HCT116 (cell line): ENCODE measurements at regions not wholly inside any gene's neighbourhood (a gene's known extent, or its start where the extent isn't known, plus 50 kb on each side); places are given as distances from the start of the nearest gene placed in this dataset.

ENCODE experiments used
- CTCF ChIP-seq, 3 experiments: fragments of 200-600 bp in 1 of 3; sonication (generic) in 1 of 3; IDR thresholded peaks in 2 of 3; conservative IDR thresholded peaks in 1 of 3; 2 replicates each; pipeline ENCODE4 v1.5.1; 2012 to 2017; ENCODE audit warnings: low read depth in 2 of 3, low read length in 2 of 3, antibody characterized with exemption in 1 of 3, borderline replicate concordance in 1 of 3, control low read depth in 1 of 3, mild to moderate bottlenecking in 1 of 3, mixed read lengths in 1 of 3, mixed run types in 1 of 3, moderate library complexity in 1 of 3; ENCODE audit not compliant: insufficient read depth in 1 of 3
- POLR2AphosphoS5 ChIP-seq: IDR thresholded peaks from 2 replicates; pipeline ENCODE4 v1.6.1; 2011; ENCODE audit warnings: mild to moderate bottlenecking, low read depth, low read length, moderate library complexity
- RAD21 ChIP-seq: IDR thresholded peaks from 2 replicates; pipeline ENCODE4 v1.6.1; 2012; ENCODE audit warnings: low read depth, mild to moderate bottlenecking
- SP1 ChIP-seq: IDR thresholded peaks from 2 replicates; pipeline ENCODE4 v1.6.1; 2012; ENCODE audit warnings: low read depth

DNA sequence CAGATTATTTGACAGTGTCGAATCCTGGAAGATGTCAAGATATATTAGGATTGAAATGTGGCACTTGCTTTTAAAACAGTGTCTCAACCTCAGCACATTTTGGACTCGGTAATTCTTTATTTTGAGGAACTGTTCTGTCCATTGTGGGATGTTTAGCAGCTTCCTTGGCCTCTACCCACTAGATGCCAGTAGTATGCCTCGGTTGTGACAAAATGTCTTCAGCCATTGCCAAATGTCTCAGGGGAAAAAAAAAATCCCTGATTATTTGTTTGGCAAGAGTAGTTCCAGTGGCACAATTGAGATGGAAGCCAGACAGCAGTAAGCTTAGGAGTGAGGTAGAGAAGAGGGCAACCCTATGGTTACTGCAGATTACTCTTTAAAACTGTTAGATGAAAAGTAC is 694.5 kb upstream of the RIOK2 start:
- no peak for TF ChIP-seq CTCF (IDR thresholded peaks at IDR 0.05 in 2 of 3, conservative IDR thresholded peaks at IDR 0.05 in 1 of 3; ENCODE audit: borderline replicate concordance in 1 of 3, insufficient read depth in 1 of 3, low read depth in 2 of 3, low read length in 2 of 3)
- no peak for TF ChIP-seq RAD21
- TF ChIP-seq POLR2AphosphoS5, result no peak
- TF ChIP-seq SP1, result no peak
